ENCODE measurements at regions not wholly inside any gene's neighbourhood (a gene's known extent, or its start where the extent isn't known, plus 50 kb on each side); places are given as distances from the start of the nearest gene placed in this dataset.
A peak's percentile ranks its signal among the peaks of the same experiment; 100 is the strongest.

- ChIA-PET POLR2A (ENCODE audit: low non-redundant PET) (no interaction called here), CTCF (no interaction called here)
- TF ChIP-seq EZH2 (IDR thresholded peaks at IDR 0.05; ENCODE audit: borderline replicate concordance, low read depth, low read length, poor library complexity, severe bottlenecking) (no peak), CTCF (conservative IDR thresholded peaks at IDR 0.05; ENCODE audit: low read depth, low read length) (no peak)
- no TSS peak for BruUV-seq (replicated peaks)
- Histone ChIP-seq H3K4me3 (ENCODE audit: low read depth, low read length, poor library complexity, severe bottlenecking) (no peak overlapping the region), H3K27ac (ENCODE audit: low read depth, low read length, poor library complexity, severe bottlenecking) (no peak overlapping the region), H3K27me3 (replicated peaks; ENCODE audit: insufficient read depth, low read depth, low read length, poor library complexity) (no peaks in the 10 kb centered on the region), H3K9me3 (ENCODE audit: low read depth, low read length, poor library complexity, severe bottlenecking) (no peaks in the 10 kb centered on the region), H3K36me3 (ENCODE audit: insufficient read depth, low read length, poor library complexity, severe bottlenecking) (no peaks in the 10 kb centered on the region), H3K4me1 (ENCODE audit: insufficient read depth, low read length, poor library complexity, severe bottlenecking) (peaks cover 5% of the 10 kb centered on the region)
- DNase-seq (ENCODE audit: low spot score), result peak; percentile 28
- intact Hi-C loops (cut with micrococcal nuclease; ENCODE audit: unreplicated experiment), result no loop called here
Measured at GRCh38 chr13:53238261-53238660, 209.6 kb downstream of the OLFM4 start.

- TF ChIP-seq EZH2 (IDR thresholded peaks at IDR 0.05; ENCODE audit: borderline replicate concordance, low read depth, low read length, poor library complexity, severe bottlenecking), result no peak
- TF ChIP-seq CTCF (conservative IDR thresholded peaks at IDR 0.05; ENCODE audit: low read depth, low read length), result no peak
- intact Hi-C loops (cut with micrococcal nuclease; ENCODE audit: unreplicated experiment), result no loop called here
- no peaks in the 10 kb centered on the region for H3K27me3 ChIP-seq (replicated peaks; ENCODE audit: insufficient read depth, low read depth, low read length, poor library complexity)
- ChIA-PET POLR2A (ENCODE audit: low non-redundant PET) (no interaction called here), CTCF (no interaction called here)
- no TSS peak for BruUV-seq (replicated peaks)
- H3K4me1 ChIP-seq (ENCODE audit: insufficient read depth, low read length, poor library complexity, severe bottlenecking), result peaks cover 5% of the 10 kb centered on the region
- no peaks in the 10 kb centered on the region for H3K36me3 ChIP-seq (ENCODE audit: insufficient read depth, low read length, poor library complexity, severe bottlenecking)
- H3K4me3 ChIP-seq (ENCODE audit: low read depth, low read length, poor library complexity, severe bottlenecking), result no peak overlapping the region
- no peaks in the 10 kb centered on the region for H3K9me3 ChIP-seq (ENCODE audit: low read depth, low read length, poor library complexity, severe bottlenecking)
- DNase-seq (ENCODE audit: low spot score), result no peak
- no peak overlapping the region for H3K27ac ChIP-seq (ENCODE audit: low read depth, low read length, poor library complexity, severe bottlenecking)
Measured at GRCh38 chr13:53240401-53241025, 211.9 kb downstream of the OLFM4 start.

GRCh38 chr13:53241891-53242348, 213.3 kb downstream of the OLFM4 start:
- no peak for DNase-seq (ENCODE audit: low spot score)
- no peaks in the 10 kb centered on the region for H3K9me3 ChIP-seq (ENCODE audit: low read depth, low read length, poor library complexity, severe bottlenecking)
- no peak for TF ChIP-seq EZH2 (IDR thresholded peaks at IDR 0.05; ENCODE audit: borderline replicate concordance, low read depth, low read length, poor library complexity, severe bottlenecking)
- TF ChIP-seq CTCF (conservative IDR thresholded peaks at IDR 0.05; ENCODE audit: low read depth, low read length), result no peak
- BruUV-seq (replicated peaks), result no TSS peak
- H3K36me3 ChIP-seq (ENCODE audit: insufficient read depth, low read length, poor library complexity, severe bottlenecking), result no peaks in the 10 kb centered on the region
- H3K27me3 ChIP-seq (replicated peaks; ENCODE audit: insufficient read depth, low read depth, low read length, poor library complexity), result no peaks in the 10 kb centered on the region
- H3K4me1 ChIP-seq (ENCODE audit: insufficient read depth, low read length, poor library complexity, severe bottlenecking), result peaks cover 5% of the 10 kb centered on the region
- CTCF ChIA-PET, result interaction anchor here (0.6 kb wide), 1 partner anchor 518 kb away, joined by 3 read pairs; no protein-coding TSS in a partner anchor
- no peak overlapping the region for H3K4me3 ChIP-seq (ENCODE audit: low read depth, low read length, poor library complexity, severe bottlenecking)
- POLR2A ChIA-PET (ENCODE audit: low non-redundant PET), result no interaction called here
- intact Hi-C loops (cut with micrococcal nuclease; ENCODE audit: unreplicated experiment), result no loop called here
- H3K27ac ChIP-seq (ENCODE audit: low read depth, low read length, poor library complexity, severe bottlenecking), result no peak overlapping the region

Data from A673 (cell line).